H9 (cell line): ENCODE measurements at regions not wholly inside any gene's neighbourhood (a gene's known extent, or its start where the extent isn't known, plus 50 kb on each side); places are given as distances from the start of the nearest gene placed in this dataset.

Source experiments
- DNase-seq: peaks from one replicate; pipeline ENCODE4 v3.0.0-alpha.2; 2017
- H2AFZ ChIP-seq: one replicate; pipeline ENCODE4 v1.6.1; 2013; ENCODE audit warnings: mild to moderate bottlenecking, low read length, control low read depth, moderate library complexity
- H2AK5ac ChIP-seq: 2 replicates; pipeline ENCODE4 v1.6.1; 2013; ENCODE audit warnings: low read length, control low read depth, mixed read lengths; ENCODE audit not compliant: insufficient read length
- H2BK120ac ChIP-seq: one replicate; pipeline ENCODE4 v1.6.1; 2013; ENCODE audit warnings: low read depth, mild to moderate bottlenecking, low read length, control low read depth, inconsistent platforms; ENCODE audit not compliant: poor library complexity, severe bottlenecking
- H2BK12ac ChIP-seq: 2 replicates; pipeline ENCODE4 v1.6.1; 2013; ENCODE audit warnings: low read length, control low read depth, mixed read lengths, low read depth; ENCODE audit not compliant: insufficient read length
- H2BK15ac ChIP-seq: 2 replicates; pipeline ENCODE4 v1.6.1; 2013; ENCODE audit warnings: low read depth, low read length, control low read depth
- H2BK20ac ChIP-seq: one replicate; pipeline ENCODE4 v1.6.1; 2013; ENCODE audit warnings: low read depth, mild to moderate bottlenecking, low read length, control low read depth, inconsistent platforms; ENCODE audit not compliant: poor library complexity, severe bottlenecking
- H2BK5ac ChIP-seq: 2 replicates; pipeline ENCODE4 v1.6.1; 2013; ENCODE audit warnings: low read length, control low read depth, mixed read lengths; ENCODE audit not compliant: insufficient read length
- H3K14ac ChIP-seq: 2 replicates; pipeline ENCODE4 v1.6.1; 2013; ENCODE audit warnings: low read length, control low read depth; ENCODE audit not compliant: insufficient read depth
- H3K18ac ChIP-seq: 2 replicates; pipeline ENCODE4 v1.6.1; 2013; ENCODE audit warnings: low read depth, mild to moderate bottlenecking, mixed read lengths, low read length, control low read depth; ENCODE audit not compliant: insufficient read length
- H3K23ac ChIP-seq: 2 replicates; pipeline ENCODE4 v1.6.1; 2013; ENCODE audit warnings: low read length, control low read depth, mixed read lengths, low read depth; ENCODE audit not compliant: insufficient read length
- H3K23me2 ChIP-seq: 2 replicates; pipeline ENCODE4 v1.6.1; 2013; ENCODE audit warnings: low read depth, mild to moderate bottlenecking, mixed read lengths, low read length, control low read depth; ENCODE audit not compliant: insufficient read length, poor library complexity, severe bottlenecking
- H3K27ac ChIP-seq: 2 replicates; pipeline ENCODE4 v1.5.1; 2013; ENCODE audit warnings: low read length, control low read depth, mixed read lengths, low read depth; ENCODE audit not compliant: insufficient read length
- H3K27me3 ChIP-seq: 2 replicates; pipeline ENCODE4 v1.6.1; 2013; ENCODE audit warnings: low read length, control low read depth, inconsistent platforms; ENCODE audit not compliant: insufficient read depth
- H3K4ac ChIP-seq: 2 replicates; pipeline ENCODE4 v1.6.1; 2013; ENCODE audit warnings: low read depth, mild to moderate bottlenecking, control low read depth, inconsistent platforms, low read length, moderate library complexity
- H3K4me1 ChIP-seq: 2 replicates; pipeline ENCODE4 v1.6.1; 2013; ENCODE audit warnings: low read length, control low read depth, inconsistent platforms; ENCODE audit not compliant: insufficient read depth
- H3K4me2 ChIP-seq: 2 replicates; pipeline ENCODE4 v1.6.1; 2013; ENCODE audit warnings: low read length, control low read depth, mixed read lengths; ENCODE audit not compliant: insufficient read length, insufficient read depth
- H3K56ac ChIP-seq: 2 replicates; pipeline ENCODE4 v1.6.1; 2013; ENCODE audit warnings: low read depth, mild to moderate bottlenecking, mixed read lengths, low read length, control low read depth; ENCODE audit not compliant: insufficient read length
- H3K79me1 ChIP-seq: 2 replicates; pipeline ENCODE4 v1.6.1; 2013; ENCODE audit warnings: low read depth, mild to moderate bottlenecking, moderate library complexity, low read length, control low read depth, inconsistent platforms; ENCODE audit not compliant: insufficient read depth, poor library complexity, severe bottlenecking
- H3K79me2 ChIP-seq: 2 replicates; pipeline ENCODE4 v1.6.1; 2013; ENCODE audit warnings: low read length, control low read depth, inconsistent platforms; ENCODE audit not compliant: insufficient read depth
- H3K9ac ChIP-seq: 2 replicates; pipeline ENCODE4 v1.6.1; 2013; ENCODE audit warnings: low read length, control low read depth, mixed read lengths; ENCODE audit not compliant: insufficient read length; ENCODE audit errors: extremely low read depth
- H3K9me3 ChIP-seq: one replicate; pipeline ENCODE4 v1.6.1; 2013; ENCODE audit warnings: low read depth, low read length, inconsistent platforms; ENCODE audit not compliant: control insufficient read depth
- H3T11ph ChIP-seq: one replicate; pipeline ENCODE4 v1.6.1; 2013; ENCODE audit warnings: mild to moderate bottlenecking, low read length, control low read depth, inconsistent platforms
- H4K20me1 ChIP-seq: one replicate; pipeline ENCODE4 v1.6.1; 2013; ENCODE audit not compliant: control insufficient read depth, insufficient read length, insufficient read depth
- H4K5ac ChIP-seq: 2 replicates; pipeline ENCODE4 v1.6.1; 2013; ENCODE audit warnings: low read depth, mild to moderate bottlenecking, mixed read lengths, low read length, control low read depth; ENCODE audit not compliant: insufficient read length
- H4K8ac ChIP-seq: replicated peaks from 2 replicates; pipeline ENCODE4 v1.6.1; 2013; ENCODE audit warnings: low read length, control low read depth, mixed read lengths, low read depth; ENCODE audit not compliant: insufficient read length
- H4K91ac ChIP-seq: 2 replicates; pipeline ENCODE4 v1.6.1; 2013; ENCODE audit warnings: low read depth, mild to moderate bottlenecking, moderate library complexity, mixed read lengths, low read length, control low read depth; ENCODE audit not compliant: insufficient read length
- H3K27ac Mint-ChIP-seq, 3 experiments: 2 replicates in 2 of 3; 3 replicates in 1 of 3; pipeline ENCODE4 v1.8.0; 2020 to 2021; ENCODE audit warnings: mixed read lengths in 3 of 3, mild to moderate bottlenecking in 1 of 3, moderate library complexity in 1 of 3
- H3K27me3 Mint-ChIP-seq: 2 replicates; pipeline ENCODE4 v1.8.0; 2021; ENCODE audit warnings: low read depth, mild to moderate bottlenecking, moderate library complexity, mixed read lengths
- H3K36me3 Mint-ChIP-seq, 3 experiments: 2 replicates in 2 of 3; 3 replicates in 1 of 3; pipeline ENCODE4 v1.8.0; 2020 to 2021; ENCODE audit warnings: low read depth in 3 of 3, mixed read lengths in 3 of 3; ENCODE audit not compliant: insufficient read depth in 1 of 3
- H3K4me1 Mint-ChIP-seq, 2 experiments: 2 replicates each; pipeline ENCODE4 v1.8.0; 2020; ENCODE audit warnings: mixed read lengths in 2 of 2
- H3K4me3 Mint-ChIP-seq, 2 experiments: 2 replicates in 1 of 2; 3 replicates in 1 of 2; pipeline ENCODE4 v1.8.0; 2020 to 2021; ENCODE audit warnings: mild to moderate bottlenecking in 2 of 2, mixed read lengths in 2 of 2, moderate library complexity in 1 of 2
- H3K9me3 Mint-ChIP-seq, 2 experiments: 2 replicates in 1 of 2; 3 replicates in 1 of 2; pipeline ENCODE4 v1.8.0; 2020; ENCODE audit warnings: mild to moderate bottlenecking in 2 of 2, mixed read lengths in 2 of 2, moderate library complexity in 1 of 2
- WGBS: extraction: QIAGEN DNeasy Blood & Tissue Kit; methylation state at CpG from one replicate; pipeline ENCODE4 v1.1.7; 2013; ENCODE audit warnings: missing lambda C conversion rate, low lambda C conversion rate, mixed read lengths; ENCODE audit not compliant: insufficient read length; ENCODE audit errors: extremely low coverage; 5-methylcytosine and 5-hydroxymethylcytosine counted together
- TF ChIP-seq, protein P1 (sequence below): fragments of 200-600 bp; sonication (generic); conservative IDR thresholded peaks from 3 replicates; pipeline ENCODE4 v1.8.0; 2021; ENCODE audit warnings: antibody characterized with exemption, mild to moderate bottlenecking

- Histone ChIP-seq H2AK5ac (no peak overlapping the region), H3K9ac (no peak overlapping the region), H3K14ac (no peak overlapping the region), H3K4me1 (no peaks in the 10 kb centered on the region), H3K79me1 (no peaks in the 10 kb centered on the region), H2BK120ac (no peak overlapping the region), H4K91ac (no peak overlapping the region), H3K56ac (no peak overlapping the region), H2BK15ac (no peak overlapping the region), H2BK5ac (no peak overlapping the region), H4K8ac (no peak overlapping the region), H3K27me3 (no peaks in the 10 kb centered on the region), H3K27ac (no peak overlapping the region), H3K4ac (no peak overlapping the region), H4K5ac (no peak overlapping the region), H2BK20ac (no peak overlapping the region), H3K23ac (no peak overlapping the region), H3K79me2 (no peaks in the 10 kb centered on the region), H3K4me2 (no peak overlapping the region), H2AFZ (no peak overlapping the region), H3T11ph (no peak overlapping the region), H4K20me1 (no peaks in the 10 kb centered on the region), H3K23me2 (no peaks in the 10 kb centered on the region), H3K18ac (no peak overlapping the region), H3K9me3 (no peaks in the 10 kb centered on the region), H2BK12ac (no peak overlapping the region)
- no peak overlapping the region; a peak in 1 of 7 replicates for H3K27ac Mint-ChIP-seq
- H3K4me3 Mint-ChIP-seq = no peak overlapping the region
- peaks cover 5 to 13% of the 10 kb centered on the region in 2 experiments; a peak in 2 of 5 replicates for H3K9me3 Mint-ChIP-seq
- peaks cover 3% of the 10 kb centered on the region; the same call in 1 of the 2 replicates for H3K27me3 Mint-ChIP-seq
- peaks cover 8 to 19% of the 10 kb centered on the region in 2 experiments; a peak in 3 of 4 replicates for H3K4me1 Mint-ChIP-seq
- no CpG with 5 or more reads among the region's 2 CpGs for WGBS
- peaks cover 0 to 10% (median under 1%) of the 10 kb centered on the region in 3 experiments; a peak in 3 of 7 replicates for H3K36me3 Mint-ChIP-seq
- TF ChIP-seq, protein P1, sequence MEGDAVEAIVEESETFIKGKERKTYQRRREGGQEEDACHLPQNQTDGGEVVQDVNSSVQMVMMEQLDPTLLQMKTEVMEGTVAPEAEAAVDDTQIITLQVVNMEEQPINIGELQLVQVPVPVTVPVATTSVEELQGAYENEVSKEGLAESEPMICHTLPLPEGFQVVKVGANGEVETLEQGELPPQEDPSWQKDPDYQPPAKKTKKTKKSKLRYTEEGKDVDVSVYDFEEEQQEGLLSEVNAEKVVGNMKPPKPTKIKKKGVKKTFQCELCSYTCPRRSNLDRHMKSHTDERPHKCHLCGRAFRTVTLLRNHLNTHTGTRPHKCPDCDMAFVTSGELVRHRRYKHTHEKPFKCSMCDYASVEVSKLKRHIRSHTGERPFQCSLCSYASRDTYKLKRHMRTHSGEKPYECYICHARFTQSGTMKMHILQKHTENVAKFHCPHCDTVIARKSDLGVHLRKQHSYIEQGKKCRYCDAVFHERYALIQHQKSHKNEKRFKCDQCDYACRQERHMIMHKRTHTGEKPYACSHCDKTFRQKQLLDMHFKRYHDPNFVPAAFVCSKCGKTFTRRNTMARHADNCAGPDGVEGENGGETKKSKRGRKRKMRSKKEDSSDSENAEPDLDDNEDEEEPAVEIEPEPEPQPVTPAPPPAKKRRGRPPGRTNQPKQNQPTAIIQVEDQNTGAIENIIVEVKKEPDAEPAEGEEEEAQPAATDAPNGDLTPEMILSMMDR = no peak
- DNase-seq = no peak
These were observed 288.6 kb upstream of the CNTN6 start for GRCh38 chr3:804211-804610.
